Loucy (cell line): ENCODE measurements at regions not wholly inside any gene's neighbourhood (a gene's known extent, or its start where the extent isn't known, plus 50 kb on each side); places are given as distances from the start of the nearest gene placed in this dataset.
A peak's percentile ranks its signal among the peaks of the same experiment; 100 is the strongest.

Experiments
- H2AFZ ChIP-seq: fragments of 200-600 bp; sonication (generic); 2 replicates; pipeline ENCODE4 v1.6.0; 2016; ENCODE audit warnings: antibody characterized with exemption, mild to moderate bottlenecking, low read length, moderate library complexity
- H3F3A ChIP-seq: fragments of 200-600 bp; 2 replicates; pipeline ENCODE4 v1.6.0; 2016; ENCODE audit warnings: antibody characterized with exemption, low read depth, mild to moderate bottlenecking
- H3K27me3 ChIP-seq: fragments of 200-600 bp; sonication (generic); 2 replicates; pipeline ENCODE4 v1.6.1; 2014; ENCODE audit warnings: low read length, mild to moderate bottlenecking; ENCODE audit not compliant: insufficient read depth, poor library complexity, severe bottlenecking
- H3K36me3 ChIP-seq: fragments of 200-600 bp; sonication (generic); 2 replicates; pipeline ENCODE4 v1.6.1; 2016; ENCODE audit warnings: low read length; ENCODE audit not compliant: insufficient read depth
- H3K4me1 ChIP-seq: fragments of 200-600 bp; sonication (generic); 2 replicates; pipeline ENCODE4 v1.5.1; 2014; ENCODE audit warnings: low read length, mild to moderate bottlenecking; ENCODE audit not compliant: insufficient read depth, poor library complexity, severe bottlenecking
- H3K4me2 ChIP-seq: fragments of 200-600 bp; sonication (generic); 2 replicates; pipeline ENCODE4 v1.6.0; 2014; ENCODE audit warnings: antibody characterized with exemption, low read length, low read depth, mild to moderate bottlenecking; ENCODE audit not compliant: poor library complexity, severe bottlenecking
- H3K4me3 ChIP-seq: fragments of 200-600 bp; sonication (generic); 2 replicates; pipeline ENCODE4 v1.5.1; 2014; ENCODE audit warnings: low read length, mild to moderate bottlenecking, mixed read lengths; ENCODE audit not compliant: poor library complexity, severe bottlenecking
- H3K79me2 ChIP-seq: fragments of 200-600 bp; sonication (generic); 2 replicates; pipeline ENCODE4 v1.6.1; 2014; ENCODE audit warnings: low read length; ENCODE audit not compliant: insufficient read depth
- H3K9ac ChIP-seq: fragments of 200-600 bp; sonication (generic); 2 replicates; pipeline ENCODE4 v1.6.0; 2014; ENCODE audit warnings: mild to moderate bottlenecking, low read depth, low read length, moderate library complexity; ENCODE audit not compliant: poor library complexity, severe bottlenecking
- H3K9me2 ChIP-seq: fragments of 200-600 bp; sonication (generic); replicated peaks from 2 replicates; pipeline ENCODE4 v1.6.1; 2016; ENCODE audit warnings: low read depth, low read length, mixed read lengths
- H3K9me3 ChIP-seq: fragments of 200-600 bp; sonication (generic); 2 replicates; pipeline ENCODE4 v1.6.1; 2014; ENCODE audit warnings: mild to moderate bottlenecking, antibody characterized with exemption, low read length, low read depth; ENCODE audit not compliant: insufficient read depth
- H4K20me1 ChIP-seq: fragments of 200-600 bp; sonication (generic); 2 replicates; pipeline ENCODE4 v1.6.0; 2014; ENCODE audit warnings: antibody characterized with exemption, low read length, mild to moderate bottlenecking; ENCODE audit not compliant: insufficient read depth, poor library complexity, severe bottlenecking
- CTCF ChIP-seq: fragments of 200-600 bp; sonication (generic); conservative IDR thresholded peaks from 2 replicates; pipeline ENCODE4 v1.5.1; 2014; ENCODE audit warnings: mild to moderate bottlenecking, antibody characterized with exemption, low read length
- EZH2phosphoT487 ChIP-seq: fragments of 200-600 bp; IDR thresholded peaks from 2 replicates; pipeline ENCODE4 v1.6.1; 2018; ENCODE audit warnings: antibody characterized with exemption, mild to moderate bottlenecking, moderate library complexity, borderline replicate concordance

- Histone ChIP-seq H3F3A (no peaks in the 10 kb centered on the region), H3K9me2 (no peaks in the 10 kb centered on the region), H3K9me3 (no peaks in the 10 kb centered on the region), H3K9ac (no peak overlapping the region), H2AFZ (no peak overlapping the region), H3K27me3 (no peaks in the 10 kb centered on the region), H3K36me3 (no peaks in the 10 kb centered on the region), H3K4me3 (no peak overlapping the region), H4K20me1 (no peaks in the 10 kb centered on the region), H3K4me1 (peaks cover 21% of the 10 kb centered on the region), H3K79me2 (no peaks in the 10 kb centered on the region), H3K4me2 (no peak overlapping the region)
- TF ChIP-seq CTCF = no peak
- no peak for TF ChIP-seq EZH2phosphoT487
Observed at GRCh38 chr7:42833411-42833810, 78.5 kb downstream of the C7orf25 start.

- Histone ChIP-seq H3K4me3 (no peak overlapping the region), H3K79me2 (no peaks in the 10 kb centered on the region), H3K4me2 (no peak overlapping the region), H3K9me2 (no peaks in the 10 kb centered on the region), H3K9me3 (no peaks in the 10 kb centered on the region), H3F3A (no peaks in the 10 kb centered on the region), H3K4me1 (peaks cover 21% of the 10 kb centered on the region), H2AFZ (no peak overlapping the region), H4K20me1 (no peaks in the 10 kb centered on the region), H3K9ac (no peak overlapping the region), H3K27me3 (no peaks in the 10 kb centered on the region), H3K36me3 (no peaks in the 10 kb centered on the region)
- TF ChIP-seq CTCF = no peak
- no peak for TF ChIP-seq EZH2phosphoT487
Observed at GRCh38 chr7:42832667-42833066, 79.2 kb downstream of the C7orf25 start.

GRCh38 chr7:42831718-42832522 lies 80.0 kb downstream of the C7orf25 start:
- peaks cover 21% of the 10 kb centered on the region for H3K4me1 ChIP-seq
- H3K9me3 ChIP-seq = no peaks in the 10 kb centered on the region
- H3K9me2 ChIP-seq = no peaks in the 10 kb centered on the region
- no peaks in the 10 kb centered on the region for H3K79me2 ChIP-seq
- H3K36me3 ChIP-seq = no peaks in the 10 kb centered on the region
- H2AFZ ChIP-seq = no peak overlapping the region; the same call in 1 of the 2 replicates
- H3K27me3 ChIP-seq = no peaks in the 10 kb centered on the region
- H3K4me2 ChIP-seq = no peak overlapping the region
- no peaks in the 10 kb centered on the region for H4K20me1 ChIP-seq
- H3K4me3 ChIP-seq = no peak overlapping the region
- H3F3A ChIP-seq = no peaks in the 10 kb centered on the region
- H3K9ac ChIP-seq = no peak overlapping the region
- TF ChIP-seq CTCF (peak; percentile 75), EZH2phosphoT487 (no peak)
